GM12892 (cell line): ENCODE measurements at regions not wholly inside any gene's neighbourhood (a gene's known extent, or its start where the extent isn't known, plus 50 kb on each side); places are given as distances from the start of the nearest gene placed in this dataset.

Experiments used
- DNase-seq: peaks from one replicate; pipeline ENCODE4 v3.0.0; 2011; ENCODE audit not compliant: insufficient read length
- FAIRE-seq: peaks from 2 replicates; lab custom pipeline; 2011; peaks lifted over from hg19 to GRCh38; lab: Jason Lieb, UNC
- POLR2A ChIP-seq: IDR thresholded peaks from 2 replicates; pipeline ENCODE4 v1.6.1; 2011; ENCODE audit warnings: low read depth, low read length, control low read depth
- POLR2AphosphoS5 ChIP-seq: IDR thresholded peaks from 2 replicates; pipeline ENCODE4 v1.6.1; 2011; ENCODE audit warnings: low read depth, low read length, control low read depth
- TAF1 ChIP-seq: IDR thresholded peaks from 2 replicates; pipeline ENCODE4 v1.6.1; 2011; ENCODE audit warnings: low read depth, mild to moderate bottlenecking, control low read depth, low read length, borderline replicate concordance

- FAIRE-seq (no peak), DNase-seq (no peak)
- no peak for TF ChIP-seq TAF1
- TF ChIP-seq POLR2AphosphoS5: no peak
- no peak for TF ChIP-seq POLR2A
Measured at GRCh38 chr3:74375653-74376052, 238.8 kb downstream of the CNTN3 start.

DNA sequence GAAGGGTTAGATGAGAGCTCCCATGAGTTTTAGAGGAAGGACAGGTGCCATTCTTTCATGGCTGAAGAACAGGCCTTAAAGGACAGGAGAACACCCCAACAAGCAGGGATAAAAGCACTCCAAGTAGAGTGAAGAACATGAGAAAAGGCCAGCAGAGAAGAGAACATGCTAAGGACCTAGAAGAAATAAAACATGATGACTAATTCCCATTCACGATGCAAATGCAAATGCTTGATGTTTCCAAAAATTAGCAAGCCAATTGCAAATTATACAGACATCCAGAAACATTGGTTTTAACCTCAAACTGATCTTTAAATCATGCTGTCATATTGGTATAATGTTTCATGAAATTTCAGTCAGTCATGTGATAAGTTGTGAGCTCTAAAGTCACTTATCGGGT, 241.7 kb downstream of the CNTN3 start:
- no peak for FAIRE-seq
- TF ChIP-seq POLR2A: no peak
- TF ChIP-seq POLR2AphosphoS5: no peak
- no peak for TF ChIP-seq TAF1
- DNase-seq: no peak

DNA sequence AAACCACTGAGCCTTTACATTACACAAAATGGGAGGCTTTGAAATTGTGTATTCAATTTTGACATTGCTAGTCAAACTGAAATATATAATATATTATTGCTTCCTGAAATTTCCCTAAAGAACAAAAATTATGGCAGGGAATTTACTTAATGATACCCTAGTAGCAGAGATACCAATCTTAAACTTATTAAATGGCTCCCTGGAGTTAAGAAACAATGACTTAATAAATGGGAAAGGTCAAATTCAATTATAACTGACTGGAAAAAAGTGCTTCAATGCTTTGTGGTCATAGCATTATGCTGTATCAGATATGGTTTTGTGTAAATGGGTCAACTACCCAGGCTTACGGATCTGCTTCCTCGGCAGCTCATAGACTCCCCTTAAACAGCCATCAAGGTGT, 244.1 kb downstream of the CNTN3 start:
- FAIRE-seq (no peak), DNase-seq (no peak)
- no peak for TF ChIP-seq POLR2AphosphoS5
- TF ChIP-seq TAF1: no peak
- no peak for TF ChIP-seq POLR2A

- FAIRE-seq (no peak), DNase-seq (no peak)
- no peak for TF ChIP-seq POLR2A
- TF ChIP-seq TAF1: no peak
- TF ChIP-seq POLR2AphosphoS5: no peak
Measured at GRCh38 chr3:74366331-74366730, 248.1 kb downstream of the CNTN3 start.

- FAIRE-seq: no peak
- TF ChIP-seq POLR2A (no peak), TAF1 (no peak), POLR2AphosphoS5 (no peak)
- no peak for DNase-seq
Measured at GRCh38 chr3:74363346-74363745, 251.1 kb downstream of the CNTN3 start.

DNA sequence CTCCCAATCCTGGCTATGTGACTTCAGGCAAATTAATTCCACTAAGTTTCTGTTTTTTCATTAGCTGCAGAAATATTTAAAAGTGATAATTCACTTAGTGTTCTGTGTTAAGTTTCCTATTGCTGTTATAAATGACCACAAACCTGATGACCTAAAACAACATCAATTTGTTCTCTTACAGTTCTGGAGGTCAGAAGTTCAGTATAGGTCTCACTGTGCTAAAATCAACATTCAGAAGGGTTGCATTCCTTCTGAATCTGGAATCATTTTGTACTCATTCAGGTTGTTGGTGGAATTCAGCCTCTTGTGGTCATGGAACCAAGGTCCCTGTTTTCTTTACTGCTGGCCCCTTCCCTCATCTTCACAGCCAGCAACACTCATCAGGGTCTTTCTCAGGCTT, 254.1 kb downstream of the CNTN3 start:
- TF ChIP-seq POLR2A (no peak), POLR2AphosphoS5 (no peak), TAF1 (no peak)
- FAIRE-seq (no peak), DNase-seq (no peak)

GRCh38 chr3:74357881-74358280, 256.6 kb downstream of the CNTN3 start:
- no peak for FAIRE-seq
- DNase-seq: no peak
- TF ChIP-seq POLR2AphosphoS5: no peak
- no peak for TF ChIP-seq TAF1
- no peak for TF ChIP-seq POLR2A

DNA sequence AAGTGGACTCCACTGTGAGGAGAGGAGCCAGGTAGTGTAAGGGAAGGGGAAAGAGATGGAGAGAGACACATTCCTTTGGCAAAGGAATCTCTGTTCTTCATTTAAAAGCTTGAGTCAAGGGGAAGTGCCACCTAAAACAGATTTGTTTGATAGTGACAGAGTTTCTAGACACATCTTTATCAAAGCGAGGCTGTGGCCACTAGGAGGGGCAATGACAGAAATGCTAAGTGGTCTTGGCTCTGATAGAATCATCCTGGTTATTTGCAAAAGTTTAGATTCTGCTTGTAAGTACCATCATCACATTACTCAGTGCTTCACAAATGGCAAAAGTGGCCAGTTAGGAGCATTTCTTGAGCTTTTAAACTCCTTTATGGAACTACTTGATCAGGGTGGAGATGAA, 261.4 kb downstream of the CNTN3 start:
- TF ChIP-seq POLR2A (no peak), POLR2AphosphoS5 (no peak), TAF1 (no peak)
- DNase-seq (no peak), FAIRE-seq (no peak)

DNA sequence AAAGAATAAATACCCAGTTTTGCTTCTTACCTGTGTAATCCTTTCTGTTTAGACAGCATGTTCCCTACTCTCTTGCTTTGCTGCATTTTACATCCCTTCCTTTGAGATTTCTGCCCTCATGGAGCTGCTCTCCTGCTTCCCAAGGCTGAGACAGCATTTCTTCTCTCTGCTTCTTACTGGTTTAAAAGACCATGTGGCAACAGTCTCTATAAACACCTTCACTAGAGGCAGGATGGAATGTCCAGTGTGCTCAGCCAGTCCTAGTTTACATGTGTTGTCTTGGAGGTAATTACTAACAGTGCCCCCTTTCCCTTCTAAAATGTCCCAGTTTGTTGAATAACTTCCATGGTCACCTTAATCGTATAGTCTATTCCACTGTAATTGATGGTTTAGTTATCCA, 262.3 kb downstream of the CNTN3 start:
- TF ChIP-seq POLR2AphosphoS5 (no peak), POLR2A (no peak), TAF1 (no peak)
- DNase-seq (no peak), FAIRE-seq (no peak)

DNA sequence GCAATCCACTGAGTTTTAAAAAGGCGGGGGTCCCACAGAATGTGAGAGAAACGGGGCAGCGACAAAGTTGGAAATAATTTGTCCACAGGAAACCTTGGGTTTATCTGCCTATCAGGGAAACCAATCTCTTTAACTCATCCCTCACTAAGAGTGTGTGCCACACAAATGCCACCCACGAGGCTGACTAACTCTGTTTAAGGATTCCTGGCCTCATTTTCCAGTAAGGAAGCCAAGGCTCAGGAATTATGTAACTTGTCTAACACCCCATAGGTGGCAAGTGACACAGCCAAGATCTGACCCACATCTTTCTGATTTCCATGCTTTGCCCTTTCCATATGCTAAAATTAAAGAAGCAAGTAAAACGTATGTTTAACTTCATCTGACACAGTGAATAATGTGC, 263.2 kb downstream of the CNTN3 start:
- TF ChIP-seq POLR2A (no peak), POLR2AphosphoS5 (no peak), TAF1 (no peak)
- DNase-seq: no peak
- FAIRE-seq: no peak

- TF ChIP-seq POLR2AphosphoS5 (no peak), TAF1 (no peak), POLR2A (no peak)
- DNase-seq (no peak), FAIRE-seq (no peak)
Measured at GRCh38 chr3:74349015-74349414, 265.4 kb downstream of the CNTN3 start.

- DNase-seq (no peak), FAIRE-seq (no peak)
- TF ChIP-seq TAF1 (no peak), POLR2AphosphoS5 (no peak), POLR2A (no peak)
Measured at GRCh38 chr3:74347563-74348268, 266.7 kb downstream of the CNTN3 start.

DNA sequence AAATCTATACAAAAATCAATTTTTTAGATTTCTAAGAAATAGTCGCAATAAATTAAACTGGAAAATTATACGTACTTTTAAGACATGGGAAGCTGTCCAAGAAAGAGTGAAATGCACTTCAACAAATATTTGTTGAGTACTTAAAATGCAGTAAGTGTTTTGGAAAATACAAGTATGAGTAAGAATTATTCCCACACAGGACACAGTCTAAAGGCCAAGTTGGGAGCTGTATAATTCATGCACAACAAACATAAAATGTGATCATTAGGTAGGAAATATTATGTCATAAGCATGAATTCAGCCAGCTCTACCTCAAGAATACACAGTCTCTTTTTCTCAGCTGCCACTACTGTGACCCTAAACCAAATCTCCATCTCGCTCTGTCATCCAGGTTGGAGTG, 267.6 kb downstream of the CNTN3 start:
- no peak for DNase-seq
- TF ChIP-seq POLR2AphosphoS5: no peak
- no peak for TF ChIP-seq TAF1
- TF ChIP-seq POLR2A: no peak
- no peak for FAIRE-seq
